Activated CD4-positive, alpha-beta T cell treated with anti-CD3 and anti-CD28 coated beads, Interleukin-2, amount 50 U/mL, for 1 hour (primary cell): ENCODE measurements at regions not wholly inside any gene's neighbourhood (a gene's known extent, or its start where the extent isn't known, plus 50 kb on each side); places are given as distances from the start of the nearest gene placed in this dataset.

Source experiments
- DNase-seq: peaks from one replicate; pipeline ENCODE4 v3.0.0-alpha.2; 2020

DNA sequence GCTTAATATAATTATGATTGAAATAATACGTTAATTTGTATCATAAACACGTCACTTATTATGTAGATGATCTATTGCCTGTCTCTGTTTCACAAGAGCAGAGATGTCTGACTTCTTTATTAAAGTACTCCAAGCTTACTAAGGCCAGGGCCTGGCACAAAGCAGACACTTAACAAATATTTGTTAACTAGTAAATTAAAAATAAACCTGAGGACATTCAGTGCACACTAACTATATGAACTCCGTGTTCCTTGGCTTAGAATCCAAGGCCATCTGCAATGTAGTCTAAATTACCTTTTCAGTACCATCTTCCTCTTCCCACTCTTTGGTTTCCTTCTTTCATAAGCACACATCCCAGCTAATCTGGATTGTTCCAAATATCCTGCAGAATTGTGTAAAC, 210.8 kb upstream of the SOX9 start:
- DNase-seq, result no peak

GRCh38 chr17:71914042-71914441, 206.8 kb upstream of the SOX9 start:
- DNase-seq, result no peak

DNA sequence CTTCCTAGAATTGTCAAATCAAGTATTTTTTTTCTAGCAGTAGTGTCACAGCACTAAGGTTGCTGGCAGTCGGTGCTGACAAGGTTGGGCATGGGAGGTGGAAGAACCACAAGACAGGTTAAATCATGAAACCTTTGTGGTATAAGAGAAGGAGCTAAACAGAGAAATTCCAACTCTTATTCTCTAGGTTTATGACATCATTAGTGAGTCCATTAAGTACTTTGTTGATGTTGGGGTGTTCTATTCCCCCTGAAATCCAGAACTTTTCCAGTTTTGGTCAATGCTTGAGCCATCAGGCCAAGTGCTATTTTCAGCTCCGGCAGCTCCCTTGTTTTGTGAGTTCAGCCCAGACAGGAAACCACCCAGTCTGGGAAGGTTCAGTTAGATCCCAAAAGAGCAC, 206.0 kb upstream of the SOX9 start:
- DNase-seq, result no peak

DNA sequence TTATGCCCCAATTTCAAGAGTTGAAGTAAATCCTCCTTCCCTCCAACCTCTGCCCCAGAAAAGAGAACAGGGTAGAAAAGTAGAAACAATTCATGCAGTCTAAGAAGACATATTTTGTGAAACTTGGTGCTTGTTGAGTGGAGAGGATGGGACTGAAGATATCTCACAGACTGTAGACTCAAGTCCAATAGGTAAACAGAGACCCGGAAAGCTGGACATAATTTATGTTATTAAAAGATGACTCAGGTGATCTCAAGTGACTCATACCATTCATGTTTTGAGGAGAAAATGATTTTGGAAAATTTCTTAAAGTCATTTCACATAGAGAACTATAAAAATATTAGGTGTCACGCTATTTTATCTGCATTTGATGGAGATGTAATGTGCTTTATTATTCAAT, 203.1 kb upstream of the SOX9 start:
- no peak for DNase-seq

- no peak for DNase-seq
Observed at GRCh38 chr17:71919186-71919585, 201.6 kb upstream of the SOX9 start.

DNA sequence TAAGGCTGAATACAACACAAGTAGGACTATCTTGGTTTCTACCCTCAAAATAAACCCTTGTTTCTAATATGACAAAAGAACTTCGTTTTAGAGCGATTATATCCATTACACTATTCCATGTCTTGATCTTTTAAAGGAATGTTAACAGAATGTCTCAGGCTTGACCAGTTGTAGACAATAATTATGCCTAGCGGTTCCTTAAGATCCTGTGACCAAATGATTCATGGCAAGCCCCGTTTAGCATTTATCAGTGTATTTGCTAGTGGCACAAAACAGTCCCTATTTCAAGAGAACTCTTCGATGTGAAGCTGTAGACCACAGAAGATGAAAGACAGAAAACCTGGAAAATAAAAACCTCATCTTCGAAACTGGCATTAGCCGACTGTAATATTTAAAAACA, 200.9 kb upstream of the SOX9 start:
- DNase-seq, result no peak

DNA sequence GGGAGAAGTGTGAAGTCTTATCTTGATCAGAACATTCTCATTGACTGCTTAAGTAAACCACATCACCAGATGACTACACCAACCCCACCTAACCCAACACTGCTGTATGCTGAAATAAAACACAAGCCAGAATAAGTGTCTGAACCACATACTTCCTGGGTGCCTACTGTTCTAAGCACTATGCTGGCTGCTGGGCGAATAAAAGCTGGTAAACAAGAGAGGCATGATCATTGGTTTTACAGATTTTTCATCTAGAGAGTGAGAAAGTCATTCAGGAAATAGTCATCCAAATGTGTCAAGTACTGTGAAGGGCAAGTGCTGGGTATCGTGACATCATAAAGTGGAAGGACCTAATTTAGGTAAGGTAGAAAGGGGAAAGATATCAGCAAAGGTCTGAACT, 199.0 kb upstream of the SOX9 start:
- no peak for DNase-seq

GRCh38 chr17:71922439-71922838, 198.4 kb upstream of the SOX9 start:
- no peak for DNase-seq

DNA sequence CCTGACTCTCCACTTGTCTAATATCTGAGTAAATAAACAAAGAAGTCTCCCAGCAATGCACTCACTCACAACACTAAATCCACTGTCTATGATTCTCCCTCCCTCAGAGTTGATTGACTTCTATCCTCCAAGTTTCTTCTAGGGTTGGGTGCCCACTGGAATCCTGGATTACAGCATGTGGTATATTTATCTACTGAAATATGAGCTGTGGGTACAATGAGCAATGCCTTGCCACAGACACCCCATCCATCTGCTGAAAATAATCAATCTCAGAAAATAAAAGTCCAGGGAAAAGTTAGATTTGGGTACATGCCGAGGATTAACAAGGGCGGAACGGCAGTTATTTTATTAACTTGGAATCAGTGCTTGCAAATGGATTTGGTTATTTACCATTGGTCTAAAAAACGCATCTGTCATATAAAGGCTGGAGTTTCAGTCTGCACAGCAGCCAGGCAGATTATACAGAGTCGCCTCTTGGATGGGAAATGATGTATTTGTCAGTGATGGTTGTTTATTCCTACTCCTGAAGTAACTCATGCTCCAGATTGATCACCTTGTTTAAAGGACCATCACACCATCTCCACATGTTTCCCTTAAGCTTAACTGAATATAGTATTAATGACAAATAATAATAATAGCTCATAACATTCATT, 193.9 kb upstream of the SOX9 start:
- DNase-seq, result no peak

DNA sequence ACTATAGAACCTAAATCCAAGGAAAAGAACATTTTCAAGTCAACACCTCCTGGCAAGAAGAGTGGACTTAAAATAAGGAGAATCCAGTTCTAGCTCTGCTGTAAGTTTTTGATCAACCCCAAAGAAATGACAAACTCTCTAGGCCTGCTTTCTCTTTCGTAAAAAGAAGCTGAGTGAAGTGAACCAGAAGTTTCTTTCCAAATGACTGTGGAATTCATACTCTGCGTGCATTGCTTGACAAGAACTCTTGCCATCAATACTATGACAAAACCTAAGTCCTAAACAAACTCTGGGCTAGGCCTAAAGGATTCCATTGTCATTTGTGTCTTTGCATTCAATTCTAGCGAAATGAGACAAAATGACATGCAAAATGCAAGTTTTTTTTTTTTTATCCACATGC, 187.5 kb upstream of the SOX9 start:
- no peak for DNase-seq

DNA sequence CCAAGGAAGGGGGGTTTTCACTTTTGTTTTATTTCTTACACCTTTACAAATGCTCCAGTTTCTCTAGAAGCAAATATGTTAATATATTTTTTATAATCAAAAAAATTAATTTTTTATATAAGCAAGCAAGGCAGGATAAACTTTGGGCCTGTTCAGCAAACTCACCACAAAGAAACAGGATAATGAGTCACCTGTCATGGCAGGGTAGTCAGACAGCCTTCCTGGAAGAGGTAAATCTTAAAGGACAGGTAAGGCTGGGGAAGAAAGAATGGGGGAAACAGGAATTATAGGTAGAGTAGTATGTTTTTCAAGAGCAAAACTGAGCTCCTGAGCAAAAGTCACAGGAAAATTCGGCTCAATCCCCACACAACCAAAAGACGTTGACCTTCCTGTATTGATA, 186.3 kb upstream of the SOX9 start:
- DNase-seq, result no peak

GRCh38 chr17:71935341-71935740, 185.5 kb upstream of the SOX9 start:
- no peak for DNase-seq

GRCh38 chr17:71936977-71937376, 183.8 kb upstream of the SOX9 start:
- DNase-seq, result no peak

DNA sequence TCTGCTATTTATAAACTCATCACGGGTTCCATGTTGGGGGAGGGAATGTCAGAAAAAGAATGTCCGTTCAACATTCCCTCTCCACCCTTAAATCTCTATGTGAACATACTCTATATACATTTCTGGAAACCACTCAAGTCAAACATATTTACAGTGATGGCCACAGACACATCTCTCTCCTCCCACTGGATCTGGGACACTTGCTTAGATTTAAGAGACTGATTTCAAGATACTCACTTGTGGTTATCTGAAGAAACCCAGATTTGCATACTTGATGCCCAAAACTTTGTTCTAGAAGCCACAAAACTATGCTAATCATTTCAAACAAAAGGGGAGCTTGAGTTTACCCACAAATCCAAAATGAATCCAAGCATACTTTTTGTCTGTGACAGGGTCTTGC, 182.9 kb upstream of the SOX9 start:
- no peak for DNase-seq

- DNase-seq, result no peak
Observed at GRCh38 chr17:71938340-71939010, 182.3 kb upstream of the SOX9 start.

GRCh38 chr17:71941920-71942319, 178.9 kb upstream of the SOX9 start:
- no peak for DNase-seq

DNA sequence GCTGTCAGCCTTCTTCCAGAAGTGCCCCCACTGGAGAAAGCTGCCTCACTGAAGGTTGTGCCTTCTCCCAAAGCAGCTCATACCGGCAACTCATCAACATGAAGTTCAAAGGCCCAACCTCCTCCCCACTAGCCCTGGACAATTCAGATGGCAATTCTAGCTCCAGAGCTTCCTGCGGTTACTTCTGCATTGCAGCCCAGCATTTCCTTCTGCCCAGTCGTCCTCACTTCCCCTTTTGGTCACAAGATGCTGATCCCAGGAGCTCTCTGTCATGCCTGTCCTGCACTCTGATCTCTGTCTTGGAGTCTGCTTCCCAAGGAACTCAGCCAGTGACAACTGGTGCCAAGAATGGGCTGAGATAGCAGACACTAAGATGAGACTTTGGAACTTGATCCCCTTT, 178.2 kb upstream of the SOX9 start:
- no peak for DNase-seq

- no peak for DNase-seq
Observed at GRCh38 chr17:71948703-71949422, 172.0 kb upstream of the SOX9 start.

DNA sequence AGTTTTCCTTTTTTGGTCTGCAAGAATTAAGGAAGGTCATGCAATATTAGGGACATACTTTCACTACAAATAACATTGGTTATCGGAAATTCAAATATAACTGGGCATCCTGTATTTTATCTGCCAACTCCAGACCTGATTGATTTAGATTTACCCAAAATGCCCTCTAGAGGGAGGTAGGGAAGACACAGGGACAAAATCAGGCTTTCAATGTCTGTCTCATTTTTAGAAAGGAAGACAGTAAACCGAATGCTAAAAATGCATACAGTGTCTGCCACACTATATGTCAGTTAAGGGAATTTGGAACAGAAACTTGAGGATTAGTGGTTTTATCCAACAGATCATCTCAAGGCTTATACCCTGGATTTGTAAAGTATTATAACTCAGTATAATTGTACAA, 161.7 kb upstream of the SOX9 start:
- no peak for DNase-seq

DNA sequence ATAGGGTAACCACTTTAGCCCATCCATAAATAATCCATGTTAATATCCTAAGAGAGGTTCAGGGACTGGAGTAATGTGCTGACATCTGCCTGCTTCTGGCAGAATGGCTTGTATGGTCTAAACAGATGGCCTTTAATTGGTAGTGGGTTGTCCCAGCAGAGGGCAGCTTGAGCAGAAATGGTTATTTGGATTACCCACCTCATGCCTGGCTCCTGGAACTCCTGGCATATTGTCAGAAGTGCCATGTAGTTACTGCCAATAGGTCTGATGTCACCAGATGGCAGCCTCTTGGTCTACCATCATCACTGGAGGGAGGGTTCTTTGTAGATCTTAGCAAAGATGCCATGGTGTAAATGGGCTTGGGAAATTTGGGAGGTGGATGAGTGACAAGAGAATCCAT, 157.5 kb upstream of the SOX9 start:
- no peak for DNase-seq

- no peak for DNase-seq
Observed at GRCh38 chr17:71963791-71964190, 157.0 kb upstream of the SOX9 start.

GRCh38 chr17:71964559-71964958, 156.3 kb upstream of the SOX9 start:
- DNase-seq, result no peak

DNA sequence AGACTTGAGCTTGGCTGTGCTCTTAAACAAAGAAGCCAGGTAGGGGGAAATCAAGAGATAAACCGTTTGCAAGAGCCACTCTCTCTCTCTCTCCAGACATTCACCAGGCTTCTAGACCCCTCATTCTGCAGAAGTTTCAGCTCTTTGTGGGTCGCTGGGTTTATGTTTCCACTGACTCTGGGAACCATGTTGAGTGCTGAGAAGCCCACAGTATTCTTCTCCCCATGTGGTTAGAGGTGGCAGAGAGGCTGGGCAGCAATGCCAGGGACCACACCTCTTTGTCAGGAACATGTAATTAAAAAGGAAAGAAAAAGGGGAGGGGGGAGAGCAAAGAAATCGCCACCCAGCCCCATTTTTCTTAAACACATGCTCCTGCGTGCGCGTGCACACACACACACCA, 154.8 kb upstream of the SOX9 start:
- DNase-seq, result no peak
